ENCODE measurements at regions not wholly inside any gene's neighbourhood (a gene's known extent, or its start where the extent isn't known, plus 50 kb on each side); places are given as distances from the start of the nearest gene placed in this dataset.
"Not testable (repeated sequence)": the region's sequence is repeated elsewhere in the genome, so short reads cannot be mapped to it uniquely, and the experiment has no call there.

DNA sequence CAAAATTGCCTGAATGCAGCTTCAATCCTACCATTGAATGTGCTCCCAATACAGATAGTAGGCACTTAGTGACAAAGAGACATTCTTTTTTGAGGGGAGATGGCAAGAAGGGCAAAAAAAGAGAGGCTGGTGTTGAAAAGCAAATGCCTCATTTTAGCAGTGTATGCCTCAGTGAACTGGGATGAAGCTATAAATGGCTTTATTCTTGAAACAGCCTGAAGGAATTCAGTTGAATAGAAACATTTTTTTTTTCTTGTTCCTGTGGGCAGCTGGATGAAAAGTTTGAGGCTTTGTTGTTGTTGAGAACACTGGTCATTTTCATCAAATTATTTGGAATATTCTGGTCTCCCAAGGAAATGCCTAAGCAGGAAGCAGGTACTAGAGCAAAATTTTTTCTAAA, 228.9 kb downstream of the RNF144A start:
- DNase-seq = no peak

DNA sequence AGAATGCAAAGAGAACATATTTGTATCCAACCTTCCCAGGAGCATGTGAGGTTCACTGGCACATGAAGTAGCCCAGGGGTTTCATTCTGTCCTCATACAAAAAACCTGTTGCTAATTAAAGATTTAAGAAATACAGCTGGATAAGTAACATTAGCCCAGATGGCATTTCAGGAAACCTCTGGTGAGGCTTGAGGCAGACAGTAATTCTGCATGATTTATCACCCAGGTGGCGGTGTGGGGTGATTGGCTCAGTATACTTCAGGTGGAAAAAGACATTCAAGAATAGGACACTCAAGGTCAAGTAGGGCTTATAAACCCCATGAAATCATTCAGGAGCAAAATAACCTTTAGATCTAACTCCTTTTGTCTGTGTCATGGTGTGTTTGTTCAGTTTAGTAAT, 237.4 kb downstream of the RNF144A start:
- DNase-seq = no peak

DNA sequence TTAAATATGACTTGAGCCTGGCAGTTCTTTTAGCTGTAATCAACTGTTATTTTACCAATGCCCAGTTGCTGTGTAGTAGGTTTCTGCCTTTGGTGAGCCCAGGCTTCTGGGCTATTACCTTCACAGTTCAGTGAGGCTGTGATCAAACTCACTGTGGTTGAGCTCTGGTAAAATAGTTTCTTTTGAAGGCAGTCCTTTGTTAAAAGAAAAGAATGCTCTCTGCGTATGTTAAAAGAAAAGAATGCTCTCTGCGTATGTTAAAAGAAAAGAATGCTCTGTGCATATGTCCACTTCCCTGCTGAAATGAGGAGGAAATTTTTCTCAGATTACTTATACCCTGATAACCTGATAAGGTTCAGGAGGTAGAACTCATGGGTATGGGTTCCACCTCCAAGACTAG, 244.3 kb downstream of the RNF144A start:
- DNase-seq = no peak

DNA sequence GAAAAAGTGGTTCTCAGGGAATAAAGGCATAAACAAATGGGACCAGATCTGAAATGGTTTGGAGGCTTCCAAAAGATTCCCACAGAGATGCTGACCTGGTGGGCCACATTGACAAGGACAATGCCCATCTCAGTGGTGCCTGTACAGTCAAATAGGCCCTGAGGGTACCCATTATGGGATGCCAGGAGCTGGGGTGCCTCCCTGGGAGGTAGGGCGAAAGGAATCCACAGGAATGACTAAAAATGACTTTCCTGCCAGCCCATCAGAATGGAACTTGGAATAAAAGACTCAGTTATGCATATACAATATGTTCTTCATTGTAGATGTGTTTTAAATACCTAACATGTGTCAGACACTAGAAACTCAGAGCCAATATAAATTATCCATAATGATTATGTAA, 248.5 kb downstream of the RNF144A start:
- no peak for DNase-seq

DNA sequence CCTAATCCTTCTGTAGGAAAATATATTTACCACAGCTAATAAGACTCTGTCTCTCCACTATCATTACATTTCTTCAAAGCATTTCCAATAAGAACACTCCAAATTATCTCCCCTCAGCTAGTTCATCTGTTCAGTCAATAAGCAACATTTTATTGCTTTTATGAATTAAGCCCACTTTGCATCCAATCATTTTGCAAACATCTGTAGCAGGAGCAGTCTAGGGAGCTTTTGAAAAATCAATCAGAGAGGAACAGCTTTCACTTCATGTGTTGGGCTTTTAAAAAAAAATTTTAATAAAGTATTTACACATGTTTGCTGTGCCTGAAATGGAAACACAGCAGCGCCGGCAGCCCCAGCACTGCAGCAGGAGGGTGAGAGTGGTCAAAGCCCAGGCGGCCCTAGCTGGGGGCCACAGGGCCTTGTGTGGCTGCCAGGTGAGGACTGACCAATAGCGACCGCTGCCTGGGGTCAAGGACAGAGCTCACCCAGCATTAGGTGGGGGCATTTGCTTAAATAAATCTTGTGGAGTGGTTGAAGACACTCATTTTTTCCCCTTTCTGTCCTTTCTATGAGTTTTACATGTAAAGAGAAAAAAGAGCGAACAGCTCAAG, 250.7 kb downstream of the RNF144A start:
- DNase-seq = no peak

DNA sequence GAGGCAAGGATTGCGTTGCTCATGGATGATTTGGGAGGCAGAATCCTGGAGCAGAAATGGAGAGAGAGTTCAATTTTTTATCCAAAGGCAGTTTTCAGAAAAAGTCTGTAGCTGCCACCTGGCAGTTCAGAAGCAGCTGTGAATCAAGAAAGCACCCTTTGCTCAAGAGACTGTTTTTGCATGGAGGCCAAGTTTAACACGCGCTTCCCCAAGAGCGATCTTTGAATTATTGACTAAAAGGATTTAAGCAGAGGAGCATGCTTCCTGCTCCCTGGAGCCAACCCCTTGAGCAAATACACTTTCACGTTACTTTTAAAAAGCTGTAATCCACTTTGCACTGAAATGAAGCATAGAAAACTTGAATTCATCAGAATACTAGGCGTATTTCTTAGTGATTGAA, 252.4 kb downstream of the RNF144A start:
- no peak for DNase-seq

DNA sequence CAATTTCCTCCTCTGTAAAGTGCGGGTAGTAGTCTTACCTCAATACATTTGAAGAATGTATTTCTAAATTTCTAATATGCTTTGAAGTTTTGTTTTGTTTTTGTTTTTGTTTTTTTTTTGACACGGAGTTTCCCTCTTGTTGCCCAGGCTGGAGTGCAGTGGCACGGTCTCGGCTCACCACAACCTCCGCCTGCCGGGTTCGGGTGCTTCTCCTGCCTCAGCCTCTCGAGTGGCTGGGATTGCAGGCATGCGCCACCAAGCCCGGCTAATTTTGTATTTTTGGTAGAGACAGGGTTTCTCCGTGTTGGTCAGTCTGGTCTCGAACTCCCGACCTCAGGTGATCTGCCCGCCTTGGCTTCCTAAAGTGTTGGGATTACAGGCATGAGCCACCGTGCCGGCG, 261.8 kb downstream of the RNF144A start:
- DNase-seq = not testable (repeated sequence)

DNA sequence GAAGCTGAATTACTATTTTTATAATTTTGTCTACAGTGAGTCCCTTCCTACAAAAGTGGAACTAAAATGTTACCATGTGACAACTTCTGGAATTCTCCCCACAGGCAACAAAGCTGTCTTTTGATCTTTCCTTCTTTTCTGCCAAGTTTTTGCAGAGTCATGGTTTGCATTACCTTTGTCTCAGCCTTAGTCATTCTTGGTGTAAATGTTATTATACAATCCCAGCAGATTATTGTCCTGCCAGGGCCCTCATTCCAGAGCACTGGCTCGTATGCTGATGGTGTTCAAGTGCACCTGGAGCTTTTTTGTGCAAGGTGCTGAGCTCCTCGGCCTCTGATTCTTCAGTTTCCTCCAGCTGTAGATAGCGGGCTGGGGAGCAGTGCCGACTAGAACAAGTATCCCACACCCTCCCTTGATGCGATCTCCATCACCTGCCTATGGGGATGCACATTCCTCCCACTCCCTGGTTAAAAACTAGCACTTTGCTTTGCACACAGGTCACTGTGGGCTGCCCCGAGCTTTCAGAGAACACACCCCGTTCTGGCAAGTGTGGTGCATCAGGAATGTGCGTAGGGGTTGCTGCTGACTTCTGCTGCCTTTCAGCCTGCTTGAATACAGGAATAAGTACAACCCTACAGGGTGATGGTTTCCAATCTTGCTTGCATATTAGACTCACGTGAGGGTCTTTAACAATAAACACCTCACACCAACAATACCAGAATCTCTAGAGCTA, 263.6 kb downstream of the RNF144A start:
- DNase-seq = peak; percentile 5

DNA sequence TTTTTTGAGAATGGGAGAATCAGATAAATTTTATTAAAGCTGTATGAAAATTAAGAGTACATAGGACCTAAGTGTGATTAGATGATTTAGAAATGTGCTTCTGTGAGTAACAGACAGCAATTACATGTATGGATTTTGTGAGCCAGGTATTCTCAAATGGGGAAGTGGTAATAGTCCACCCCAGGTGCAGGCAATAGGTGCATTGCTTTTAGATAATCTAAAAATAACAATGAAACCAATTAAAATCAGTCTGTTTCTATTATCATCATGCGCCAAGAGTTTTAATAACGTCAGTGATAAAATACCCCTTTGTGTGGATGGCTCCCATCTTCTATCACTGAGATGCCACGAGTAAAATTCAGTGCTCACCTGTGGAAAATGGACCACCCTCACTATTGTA, 265.3 kb downstream of the RNF144A start:
- DNase-seq = peak; percentile 36

DNA sequence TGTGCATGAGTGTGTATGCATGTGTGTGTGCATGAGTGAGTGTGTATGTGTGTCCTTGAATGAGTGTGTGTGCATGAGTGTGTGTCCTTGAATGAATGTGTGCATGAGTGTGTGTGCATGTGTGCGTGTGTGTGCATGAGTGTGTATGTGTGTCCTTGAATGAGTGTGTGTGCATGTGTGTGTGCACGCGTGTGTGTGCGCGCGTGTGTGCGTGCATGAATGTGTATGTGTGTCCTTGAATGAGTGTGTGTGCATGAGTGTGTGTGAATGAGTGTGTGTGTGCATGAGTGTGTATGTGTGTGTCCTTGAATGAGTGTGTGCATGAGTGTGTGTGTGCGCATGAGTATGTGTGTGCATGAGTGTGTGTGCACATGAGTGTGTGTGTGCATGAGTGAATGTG, 271.9 kb downstream of the RNF144A start:
- DNase-seq = no peak

DNA sequence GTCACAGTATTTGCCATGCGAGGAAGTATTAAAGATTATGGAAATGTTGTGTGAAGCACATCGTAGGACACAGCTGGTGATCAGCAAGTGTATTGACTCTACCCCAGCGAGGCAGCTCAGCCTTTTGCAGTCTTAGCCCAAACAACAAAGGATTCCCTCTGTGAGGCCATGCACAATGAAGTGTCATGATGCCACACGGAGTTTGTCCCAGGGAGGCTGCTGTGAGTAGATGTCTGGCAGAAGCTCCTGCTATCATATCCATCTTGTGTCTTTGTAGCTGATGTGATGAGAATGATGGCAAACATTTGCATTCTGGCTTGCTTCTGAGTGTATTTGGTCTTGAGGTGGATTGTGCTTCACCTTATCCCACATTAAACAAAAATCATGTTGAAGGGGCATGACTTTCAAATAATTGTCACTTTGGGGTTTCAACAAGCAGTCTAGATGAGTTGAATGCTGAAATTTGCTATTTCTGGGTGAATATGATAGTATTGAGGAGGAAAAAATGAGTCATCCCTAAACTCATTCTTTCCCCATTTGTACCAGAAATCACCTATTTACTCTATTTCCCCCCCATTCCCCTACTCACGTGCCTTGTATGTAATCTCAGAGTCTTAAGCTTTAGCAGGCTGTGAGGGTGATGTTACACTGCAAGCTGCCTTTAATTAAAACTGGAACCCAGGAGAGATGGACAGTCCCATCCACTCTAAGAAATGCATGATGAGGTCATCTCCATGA, 273.5 kb downstream of the RNF144A start:
- no peak for DNase-seq

DNA sequence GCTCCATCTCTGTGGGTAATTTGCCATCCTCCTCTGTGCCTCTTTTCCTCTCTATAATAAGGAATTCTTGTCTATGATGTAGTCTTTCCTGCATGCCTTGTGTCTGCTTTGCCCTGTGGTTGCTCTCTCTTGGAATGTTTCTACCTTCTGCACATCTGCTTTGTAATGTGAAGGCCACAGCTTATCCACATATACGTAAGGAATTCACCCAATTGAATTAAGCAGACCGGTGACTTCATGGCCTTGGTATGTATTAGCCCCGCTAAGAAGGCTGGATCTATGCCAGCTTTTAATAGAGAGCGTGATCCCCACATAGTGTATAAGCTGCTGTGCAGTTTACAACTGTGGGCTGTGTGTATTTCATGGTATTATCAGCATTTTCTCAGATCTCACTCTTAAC, 274.7 kb downstream of the RNF144A start:
- no peak for DNase-seq

DNA sequence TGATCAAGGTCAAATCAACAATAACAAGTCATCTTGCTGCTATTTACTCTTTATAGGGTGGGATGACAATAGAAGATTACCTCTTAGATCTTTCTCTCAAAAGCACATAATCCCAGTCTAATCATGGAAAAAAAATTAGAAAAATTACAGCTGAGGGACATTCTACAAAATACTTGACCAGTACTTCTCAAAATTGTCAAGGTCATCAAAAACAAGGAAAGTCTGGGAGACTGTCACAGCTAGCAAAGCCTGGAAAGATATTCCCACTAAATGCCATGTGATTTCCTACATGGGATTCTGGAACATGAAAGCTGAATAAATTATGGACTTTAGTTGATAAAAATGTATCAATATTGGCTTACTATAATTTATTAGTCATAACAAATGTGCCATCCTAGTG, 276.2 kb downstream of the RNF144A start:
- no peak for DNase-seq

DNA sequence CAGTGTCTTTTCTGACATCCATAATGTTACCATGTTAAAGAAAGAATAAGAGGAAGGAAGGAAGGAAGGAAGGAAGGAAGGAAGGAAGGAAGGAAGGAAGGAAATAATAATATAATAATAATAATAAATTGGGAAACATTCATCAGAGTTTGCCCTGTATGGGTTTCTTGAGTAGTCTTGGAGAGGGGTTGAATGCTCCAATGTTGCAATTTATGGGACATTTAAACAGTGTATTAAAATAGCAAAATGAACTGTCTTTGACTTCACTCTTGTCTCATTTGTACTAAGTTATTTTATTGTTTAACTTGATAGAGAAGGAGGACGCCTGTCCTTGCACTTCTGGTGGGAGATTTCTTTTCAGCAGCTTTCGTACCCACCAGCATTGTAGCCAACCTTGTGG, 277.7 kb downstream of the RNF144A start:
- no peak for DNase-seq

DNA sequence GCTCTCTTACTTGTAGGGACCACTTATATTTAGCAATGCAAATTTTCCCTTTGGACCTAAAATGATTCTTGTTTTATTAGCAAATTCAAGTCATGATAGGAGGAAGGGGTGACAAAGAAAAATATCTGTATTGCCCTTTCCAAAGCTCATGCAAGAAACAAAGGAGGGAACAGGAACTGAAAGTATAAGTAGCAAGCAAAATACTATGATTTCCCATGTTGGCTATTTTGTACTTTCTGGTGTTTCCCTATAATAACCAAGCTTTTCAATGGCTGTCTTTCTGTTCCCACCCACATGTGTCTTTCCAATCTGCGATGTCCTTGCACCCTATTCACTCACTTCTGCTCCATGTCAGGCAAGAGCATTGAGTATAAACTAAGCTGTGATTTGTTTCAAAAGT, 279.7 kb downstream of the RNF144A start:
- no peak for DNase-seq

DNA sequence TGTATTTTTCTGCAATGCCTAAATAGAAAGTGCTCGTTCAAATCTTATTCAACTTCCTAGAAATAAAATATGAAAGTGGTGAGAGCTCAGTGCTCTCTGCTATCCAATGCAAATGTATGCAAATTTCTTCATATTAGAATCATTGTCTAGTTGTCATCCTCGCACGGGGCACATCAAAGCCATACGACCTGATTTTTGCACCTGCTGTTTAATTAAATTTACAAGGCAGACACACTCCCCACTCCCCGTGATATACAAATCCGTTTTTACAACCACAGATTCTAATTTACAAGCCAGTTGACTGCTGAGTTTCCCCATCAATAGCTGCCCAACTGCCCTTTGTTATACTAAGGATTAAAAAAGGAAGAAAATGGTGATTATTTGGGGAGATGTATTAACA, 284.6 kb downstream of the RNF144A start:
- no peak for DNase-seq

DNA sequence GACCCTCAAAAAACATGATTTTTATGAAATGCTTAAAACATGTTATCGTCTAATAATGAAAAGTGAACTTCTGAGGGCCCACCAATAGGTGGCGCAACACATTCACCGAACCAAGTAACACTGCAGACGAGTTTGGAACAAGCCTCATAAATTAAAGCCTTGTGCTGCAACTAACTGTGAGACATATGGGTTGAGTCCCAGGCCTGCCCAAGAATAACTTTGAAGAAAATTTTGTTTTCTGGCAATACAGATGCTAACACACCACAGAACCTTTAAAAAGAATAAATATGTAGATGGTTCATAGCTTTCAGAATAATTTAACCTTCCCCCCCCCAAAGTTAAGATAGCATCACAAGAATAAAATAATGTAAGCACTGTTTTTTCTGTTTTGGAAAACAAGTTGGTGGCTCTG, 285.9 kb downstream of the RNF144A start:
- peak; percentile 56 for DNase-seq

DNA sequence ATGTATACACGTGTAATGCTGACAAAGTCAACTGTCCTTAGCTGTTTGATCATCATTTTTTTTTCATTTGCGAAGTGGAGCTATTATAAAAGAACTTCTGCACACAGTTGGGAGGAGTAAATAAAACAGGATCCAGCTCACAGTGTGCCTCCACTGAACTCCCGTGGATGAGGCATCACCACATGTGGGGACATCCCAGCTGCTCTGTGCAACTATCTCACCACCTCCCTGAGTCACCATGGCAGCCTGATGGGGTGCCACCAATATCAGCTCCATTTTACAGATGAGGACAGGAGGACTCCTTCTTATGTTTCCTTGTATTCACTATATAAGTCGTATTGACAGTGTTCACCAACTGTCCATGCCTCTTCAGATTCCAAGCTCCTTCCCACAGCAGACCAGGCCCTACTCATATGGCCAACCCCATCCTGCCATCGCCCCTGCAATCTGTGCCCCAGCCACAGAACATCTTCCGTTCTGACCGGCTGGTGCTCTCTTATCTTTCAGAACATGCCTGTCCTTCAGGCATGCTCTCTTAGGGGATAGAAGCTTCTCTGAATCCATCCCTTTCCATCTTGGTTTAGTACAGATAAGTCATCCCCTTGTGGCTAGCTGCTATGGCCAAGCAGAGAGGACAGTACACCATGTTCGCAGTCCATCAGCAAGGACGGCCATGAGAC, 288.1 kb downstream of the RNF144A start:
- no peak for DNase-seq

DNA sequence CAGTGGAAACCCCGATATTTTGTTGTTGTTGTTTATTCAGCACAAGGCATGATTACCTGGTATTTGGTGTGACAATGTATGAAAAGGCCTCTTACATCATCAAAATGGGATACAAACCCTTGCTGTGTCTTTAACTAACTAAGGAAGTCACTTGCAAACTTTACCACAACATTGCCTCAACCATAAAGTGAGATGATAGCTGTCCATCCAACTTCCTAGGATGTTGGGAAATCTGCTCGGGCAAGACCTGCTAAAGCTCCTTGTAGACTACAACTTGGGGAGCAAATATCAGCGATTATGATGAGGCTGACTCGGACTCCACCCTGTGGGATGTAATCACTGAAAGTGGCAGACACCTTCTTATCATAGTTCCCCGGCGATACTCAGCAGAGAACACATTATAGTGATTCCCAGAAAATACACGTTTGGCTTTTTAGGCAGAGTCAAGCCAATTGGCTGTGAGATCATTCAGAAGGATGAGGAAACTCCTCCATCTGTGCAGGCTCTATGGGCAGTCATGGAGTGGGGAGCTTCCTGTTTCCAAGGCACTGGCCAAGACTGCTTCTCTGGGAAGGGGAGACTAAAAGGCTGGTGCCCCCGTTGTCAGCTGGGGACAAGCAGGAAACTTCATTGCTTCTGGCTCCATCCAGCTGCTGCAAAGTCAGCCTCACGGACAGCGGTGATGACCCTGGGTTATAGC, 289.0 kb downstream of the RNF144A start:
- DNase-seq = no peak

DNA sequence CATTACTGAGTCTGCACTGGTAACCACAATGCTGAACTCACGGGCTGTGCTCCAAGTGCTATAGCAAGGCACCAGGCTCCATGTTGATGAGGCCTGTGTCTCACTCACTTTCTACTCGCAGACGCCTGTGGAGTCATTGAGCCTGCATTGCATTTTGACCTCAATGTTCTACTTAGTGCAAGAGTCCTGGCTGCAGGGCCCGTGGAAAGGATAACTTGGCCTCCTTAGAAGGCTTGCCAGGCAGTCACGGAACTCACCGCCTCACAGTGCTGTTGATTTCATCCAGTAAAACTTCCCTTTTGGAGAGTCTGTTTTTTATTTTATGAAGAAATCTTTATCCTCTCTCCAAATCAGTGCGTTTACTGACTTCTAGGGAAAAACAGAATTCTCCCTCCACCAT, 290.4 kb downstream of the RNF144A start:
- no peak for DNase-seq

DNA sequence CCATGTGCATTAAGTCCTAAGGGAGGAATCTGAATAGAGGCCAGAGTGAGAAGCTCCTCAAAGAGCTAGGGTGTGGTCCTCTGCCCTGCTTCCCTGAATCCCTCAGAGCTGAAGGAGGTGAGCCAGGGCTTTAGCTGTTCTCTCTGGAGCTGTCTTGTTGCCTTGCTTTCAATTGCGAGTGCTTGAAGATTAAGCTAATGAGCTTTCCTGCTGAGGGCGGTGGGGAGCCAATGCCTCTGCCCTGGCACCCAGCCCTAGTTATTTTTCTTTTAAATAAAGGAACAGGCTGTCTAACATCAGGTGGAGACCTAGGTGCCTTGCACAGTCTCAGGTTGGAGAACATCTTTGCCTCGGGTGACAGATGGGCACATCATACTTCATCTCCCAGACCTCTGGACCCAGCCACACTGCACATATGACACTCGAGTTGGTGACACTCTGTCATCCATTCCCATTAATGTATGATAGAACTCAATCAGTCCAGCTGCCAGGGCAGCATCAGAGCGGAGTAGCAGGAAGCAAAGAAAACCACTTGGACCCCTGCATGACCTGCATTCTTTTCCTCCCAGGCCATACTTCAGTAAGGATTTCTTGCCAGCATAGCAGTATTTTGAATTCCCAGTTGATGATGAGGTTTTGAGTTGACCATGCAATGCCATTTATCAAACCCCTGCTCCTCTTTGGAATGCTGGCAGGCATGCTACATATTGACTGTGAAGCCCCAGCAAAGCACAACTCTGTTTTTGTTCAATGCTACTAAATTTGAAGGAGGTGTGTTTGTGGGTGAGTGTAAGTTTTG, 292.7 kb downstream of the RNF144A start:
- DNase-seq = no peak

DNA sequence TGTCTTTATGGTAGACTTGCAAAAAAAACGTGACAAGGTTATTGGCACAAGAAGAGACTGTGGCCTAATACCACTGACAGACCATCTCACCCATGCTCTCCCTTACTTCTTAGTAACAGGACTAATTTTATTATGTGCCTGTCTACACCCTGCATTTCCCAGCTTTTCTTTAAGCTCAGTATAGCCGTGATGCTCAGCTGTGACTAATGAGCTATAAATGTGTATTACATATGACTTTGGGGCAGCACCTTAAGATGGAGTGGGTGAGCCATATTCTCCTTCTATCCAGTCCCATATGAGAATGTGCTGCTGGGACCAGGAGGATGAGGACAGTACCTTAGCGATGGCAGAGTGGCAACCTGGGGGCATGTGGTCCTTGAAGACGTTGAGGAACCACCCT, 293.5 kb downstream of the RNF144A start:
- no peak for DNase-seq
